ENCODE measurements at regions not wholly inside any gene's neighbourhood (a gene's known extent, or its start where the extent isn't known, plus 50 kb on each side); places are given as distances from the start of the nearest gene placed in this dataset.

- no TSS peak for BruUV-seq (replicated peaks)
- Histone ChIP-seq H3K4me1 (ENCODE audit: insufficient read depth, low read length, poor library complexity, severe bottlenecking) (no peaks in the 10 kb centered on the region), H3K27ac (ENCODE audit: low read depth, low read length, poor library complexity, severe bottlenecking) (no peak overlapping the region), H3K36me3 (ENCODE audit: insufficient read depth, low read length, poor library complexity, severe bottlenecking) (no peaks in the 10 kb centered on the region), H3K9me3 (ENCODE audit: low read depth, low read length, poor library complexity, severe bottlenecking) (no peaks in the 10 kb centered on the region), H3K27me3 (replicated peaks; ENCODE audit: insufficient read depth, low read depth, low read length, poor library complexity) (peaks cover 58% of the 10 kb centered on the region), H3K4me3 (ENCODE audit: low read depth, low read length, poor library complexity, severe bottlenecking) (no peak overlapping the region)
- peak; percentile 68 for TF ChIP-seq CTCF (conservative IDR thresholded peaks at IDR 0.05; ENCODE audit: low read depth, low read length)
- TF ChIP-seq EZH2 (IDR thresholded peaks at IDR 0.05; ENCODE audit: borderline replicate concordance, low read depth, low read length, poor library complexity, severe bottlenecking), result no peak
- ChIA-PET POLR2A (ENCODE audit: low non-redundant PET) (no interaction called here), CTCF (interaction anchor here (0.6 to 0.7 kb wide), 2 partner anchors 72 to 362 kb away, joined by 5 to 6 read pairs; no protein-coding TSS in a partner anchor)
- peak; percentile 56 for DNase-seq (ENCODE audit: low spot score)
- intact Hi-C loops (cut with micrococcal nuclease; ENCODE audit: unreplicated experiment), result no loop called here
Observed at GRCh38 chr13:111429064-111429558, 108.7 kb downstream of the TEX29 start.

GRCh38 chr13:111431206-111431605 lies 110.8 kb downstream of the TEX29 start:
- Histone ChIP-seq H3K27me3 (replicated peaks; ENCODE audit: insufficient read depth, low read depth, low read length, poor library complexity) (peaks cover 52% of the 10 kb centered on the region), H3K4me1 (ENCODE audit: insufficient read depth, low read length, poor library complexity, severe bottlenecking) (no peaks in the 10 kb centered on the region), H3K36me3 (ENCODE audit: insufficient read depth, low read length, poor library complexity, severe bottlenecking) (no peaks in the 10 kb centered on the region), H3K4me3 (ENCODE audit: low read depth, low read length, poor library complexity, severe bottlenecking) (no peak overlapping the region), H3K27ac (ENCODE audit: low read depth, low read length, poor library complexity, severe bottlenecking) (no peak overlapping the region), H3K9me3 (ENCODE audit: low read depth, low read length, poor library complexity, severe bottlenecking) (no peaks in the 10 kb centered on the region)
- no TSS peak for BruUV-seq (replicated peaks)
- ChIA-PET POLR2A (ENCODE audit: low non-redundant PET) (no interaction called here), CTCF (no interaction called here)
- TF ChIP-seq CTCF (conservative IDR thresholded peaks at IDR 0.05; ENCODE audit: low read depth, low read length) (no peak), EZH2 (IDR thresholded peaks at IDR 0.05; ENCODE audit: borderline replicate concordance, low read depth, low read length, poor library complexity, severe bottlenecking) (no peak)
- intact Hi-C loops (cut with micrococcal nuclease; ENCODE audit: unreplicated experiment), result no loop called here
- DNase-seq (ENCODE audit: low spot score), result no peak

- Histone ChIP-seq H3K27me3 (replicated peaks; ENCODE audit: insufficient read depth, low read depth, low read length, poor library complexity) (peaks cover 32% of the 10 kb centered on the region), H3K36me3 (ENCODE audit: insufficient read depth, low read length, poor library complexity, severe bottlenecking) (no peaks in the 10 kb centered on the region), H3K4me1 (ENCODE audit: insufficient read depth, low read length, poor library complexity, severe bottlenecking) (no peaks in the 10 kb centered on the region), H3K9me3 (ENCODE audit: low read depth, low read length, poor library complexity, severe bottlenecking) (no peaks in the 10 kb centered on the region), H3K4me3 (ENCODE audit: low read depth, low read length, poor library complexity, severe bottlenecking) (no peak overlapping the region), H3K27ac (ENCODE audit: low read depth, low read length, poor library complexity, severe bottlenecking) (no peak overlapping the region)
- BruUV-seq (replicated peaks), result no TSS peak
- DNase-seq (ENCODE audit: low spot score), result no peak
- CTCF ChIA-PET, result no interaction called here
- TF ChIP-seq EZH2 (IDR thresholded peaks at IDR 0.05; ENCODE audit: borderline replicate concordance, low read depth, low read length, poor library complexity, severe bottlenecking) (no peak), CTCF (conservative IDR thresholded peaks at IDR 0.05; ENCODE audit: low read depth, low read length) (no peak)
- POLR2A ChIA-PET (ENCODE audit: low non-redundant PET), result no interaction called here
- intact Hi-C loops (cut with micrococcal nuclease; ENCODE audit: unreplicated experiment), result no loop called here
Observed at GRCh38 chr13:111434578-111435159, 114.2 kb downstream of the TEX29 start.
